Esophagus squamous epithelium (tissue), 4 donors: ENCODE measurements at regions not wholly inside any gene's neighbourhood (a gene's known extent, or its start where the extent isn't known, plus 50 kb on each side); places are given as distances from the start of the nearest gene placed in this dataset.

ENCODE experiments used
- POLR2A ChIP-seq, 4 donors: fragments of 450-650 bp; IDR thresholded peaks; one replicate each; pipeline ENCODE4 v1.6.1; 2017; ENCODE audit warnings: antibody characterized with exemption in 4 of 4, mild to moderate bottlenecking in 4 of 4, moderate library complexity in 3 of 4
- TF ChIP-seq, protein P1 (sequence below), 6 experiments: fragments of 450-650 bp in 4 of 6; fragments of 200-600 bp in 2 of 6; sonication (generic) in 2 of 6; IDR thresholded peaks; one replicate each; pipeline ENCODE4 v1.5.1; 2016 to 2019; ENCODE audit warnings: antibody characterized with exemption in 6 of 6, mild to moderate bottlenecking in 4 of 6, moderate library complexity in 4 of 6

DNA sequence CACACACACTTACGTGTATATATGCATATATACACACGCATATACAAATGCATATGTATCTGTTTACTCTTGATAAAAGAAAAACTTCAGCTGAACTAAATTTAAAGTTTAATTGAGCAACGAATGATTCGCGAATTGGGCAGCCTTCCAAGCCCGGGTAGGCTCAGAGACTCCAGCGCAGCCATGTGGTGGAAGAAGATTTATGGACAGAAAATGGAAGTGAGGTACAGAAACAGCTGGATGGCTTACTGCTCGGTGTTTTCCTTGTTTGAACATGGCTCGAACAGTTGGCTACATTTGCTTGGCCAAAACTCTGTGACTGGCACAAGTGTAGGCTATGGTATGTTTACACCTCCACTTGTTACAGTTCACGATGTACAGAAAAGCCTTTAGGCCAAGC lies 239.3 kb upstream of the PRDM9 start:
- TF ChIP-seq, protein P1, sequence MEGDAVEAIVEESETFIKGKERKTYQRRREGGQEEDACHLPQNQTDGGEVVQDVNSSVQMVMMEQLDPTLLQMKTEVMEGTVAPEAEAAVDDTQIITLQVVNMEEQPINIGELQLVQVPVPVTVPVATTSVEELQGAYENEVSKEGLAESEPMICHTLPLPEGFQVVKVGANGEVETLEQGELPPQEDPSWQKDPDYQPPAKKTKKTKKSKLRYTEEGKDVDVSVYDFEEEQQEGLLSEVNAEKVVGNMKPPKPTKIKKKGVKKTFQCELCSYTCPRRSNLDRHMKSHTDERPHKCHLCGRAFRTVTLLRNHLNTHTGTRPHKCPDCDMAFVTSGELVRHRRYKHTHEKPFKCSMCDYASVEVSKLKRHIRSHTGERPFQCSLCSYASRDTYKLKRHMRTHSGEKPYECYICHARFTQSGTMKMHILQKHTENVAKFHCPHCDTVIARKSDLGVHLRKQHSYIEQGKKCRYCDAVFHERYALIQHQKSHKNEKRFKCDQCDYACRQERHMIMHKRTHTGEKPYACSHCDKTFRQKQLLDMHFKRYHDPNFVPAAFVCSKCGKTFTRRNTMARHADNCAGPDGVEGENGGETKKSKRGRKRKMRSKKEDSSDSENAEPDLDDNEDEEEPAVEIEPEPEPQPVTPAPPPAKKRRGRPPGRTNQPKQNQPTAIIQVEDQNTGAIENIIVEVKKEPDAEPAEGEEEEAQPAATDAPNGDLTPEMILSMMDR (IDR thresholded peaks at IDR 0.05): no peak
- no peak for TF ChIP-seq POLR2A (IDR thresholded peaks at IDR 0.05)
